ACHN (cell line): ENCODE measurements at regions not wholly inside any gene's neighbourhood (a gene's known extent, or its start where the extent isn't known, plus 50 kb on each side); places are given as distances from the start of the nearest gene placed in this dataset.

Experiments used
- DNase-seq: peaks from one replicate; pipeline ENCODE4 v3.0.0-alpha.2; 2015
- in situ Hi-C: cut with HindIII; loops from 2 replicates; pipeline ENCODE4 v1.10.0; 2017; ENCODE audit warnings: low sequenced_read_pairs, low pct_ligation_motif_present, low pct_unique_long_range_greater_than_20kb

GRCh38 chr10:47196691-47197090 lies 103.3 kb upstream of the GDF10 start:
- in situ Hi-C loops: no loop called here
- DNase-seq: no peak

GRCh38 chr10:47198221-47198620 lies 101.8 kb upstream of the GDF10 start:
- no peak for DNase-seq
- in situ Hi-C loops: no loop called here

- no peak for DNase-seq
These were observed 94.8 kb upstream of the GDF10 start for GRCh38 chr10:47205192-47205591.

DNA sequence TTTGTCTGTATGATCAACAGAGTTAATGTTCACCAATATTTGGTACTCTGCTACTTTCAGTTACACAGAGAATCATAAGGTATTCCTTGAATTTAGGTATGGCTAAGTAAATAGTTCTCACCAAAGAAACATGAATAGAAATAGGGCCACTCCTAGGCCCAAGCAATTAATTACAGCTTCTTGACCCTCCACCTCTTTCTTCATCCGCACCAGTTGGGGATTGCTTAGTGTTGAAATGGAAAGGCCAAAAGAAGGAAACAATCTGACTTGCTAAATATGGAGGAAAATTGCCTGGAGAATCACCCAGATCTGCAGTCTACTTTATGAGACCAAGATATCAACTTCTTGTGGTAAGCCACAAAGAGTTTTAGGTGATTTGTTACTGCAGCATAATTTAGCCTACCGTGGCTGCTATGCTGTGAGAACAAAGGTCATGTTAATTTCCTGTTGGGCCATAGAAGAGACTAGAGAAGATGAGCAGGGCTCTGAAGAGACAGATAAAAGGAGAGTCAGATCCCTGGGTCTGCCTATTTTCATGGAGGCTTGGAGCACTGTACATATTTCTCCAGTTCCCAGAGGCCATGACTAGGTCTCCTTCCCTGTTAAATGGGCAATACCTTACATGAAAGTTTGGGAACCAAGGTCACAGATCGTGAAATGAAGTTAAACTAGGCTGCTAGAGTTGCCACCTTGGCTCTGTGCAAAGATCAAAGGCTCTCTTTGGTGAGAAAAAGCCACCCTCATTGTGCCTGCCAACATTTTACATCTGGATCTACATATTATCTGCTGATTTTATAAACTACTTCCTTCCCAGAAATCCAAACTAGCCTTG lies 93.3 kb upstream of the GDF10 start:
- no peak for DNase-seq
- in situ Hi-C loops: no loop called here

More at GRCh38 chr10:47205192-47205591, 94.8 kb upstream of the GDF10 start:
- in situ Hi-C loops: no loop called here

DNA sequence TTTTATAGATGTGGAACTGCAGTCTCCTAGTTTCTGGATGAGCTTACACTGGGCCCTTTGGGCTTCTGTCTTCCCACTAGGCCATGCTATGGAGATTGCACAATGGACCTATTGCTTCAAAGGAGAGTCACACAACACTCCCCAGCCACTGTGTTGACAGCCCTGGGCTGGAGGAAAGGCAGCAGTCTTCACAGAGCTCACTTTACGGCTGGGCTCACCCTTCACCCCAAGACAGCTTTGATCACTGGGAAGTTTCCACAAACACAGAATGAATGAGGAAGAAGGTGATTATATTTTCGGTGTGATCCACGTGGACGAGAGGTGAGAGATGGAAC lies 92.7 kb upstream of the GDF10 start:
- in situ Hi-C loops: no loop called here
- DNase-seq: no peak

GRCh38 chr10:47207894-47208469 lies 92.0 kb upstream of the GDF10 start:
- in situ Hi-C loops: no loop called here

DNA sequence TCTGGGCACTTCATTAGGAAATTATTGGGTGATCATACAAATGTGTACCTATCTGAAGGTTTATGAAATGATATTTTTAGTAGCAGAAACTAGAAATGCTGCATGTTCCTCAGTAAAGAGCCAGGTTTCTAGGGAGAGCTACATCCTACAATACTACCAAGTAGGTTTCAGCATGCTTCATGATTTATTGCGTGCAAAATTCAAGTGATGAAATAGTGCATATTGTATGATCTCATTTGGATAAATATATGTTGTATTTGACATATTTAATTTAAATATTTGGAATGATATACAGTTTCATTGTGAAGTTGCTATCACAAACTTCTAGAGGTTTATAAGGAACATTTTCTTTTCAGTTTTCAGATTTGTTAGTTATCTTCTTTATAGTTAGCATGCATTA lies 90.5 kb upstream of the GDF10 start:
- no peak for DNase-seq
- in situ Hi-C loops: no loop called here

More at GRCh38 chr10:47207894-47208469, 92.0 kb upstream of the GDF10 start:
- no peak for DNase-seq

GRCh38 chr10:47214520-47214919 lies 85.5 kb upstream of the GDF10 start:
- in situ Hi-C loops: no loop called here
- DNase-seq: no peak

- DNase-seq: no peak
- in situ Hi-C loops: no loop called here
These were observed 82.9 kb upstream of the GDF10 start for GRCh38 chr10:47217113-47217512.

DNA sequence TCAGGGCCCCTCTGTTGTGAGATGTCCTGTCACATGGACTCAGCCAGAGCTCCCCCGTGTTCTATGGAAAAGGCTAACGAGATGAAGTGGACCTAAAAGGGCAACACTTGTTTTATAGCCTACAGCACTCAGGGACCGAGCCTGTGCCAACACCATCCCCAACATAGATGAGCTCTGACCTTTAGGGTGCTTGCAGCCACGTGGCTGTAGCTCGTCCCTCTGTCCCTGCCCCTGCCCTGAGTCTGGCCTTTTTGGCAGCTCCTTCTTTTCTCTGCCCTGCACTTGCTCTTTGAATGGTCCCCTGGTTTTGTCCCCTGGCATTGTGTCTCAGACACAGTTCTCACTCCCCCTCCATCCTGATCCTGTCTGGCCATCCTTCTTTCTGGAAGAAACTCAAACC lies 81.2 kb upstream of the GDF10 start:
- DNase-seq: no peak
- in situ Hi-C loops: no loop called here

- in situ Hi-C loops: no loop called here
- DNase-seq: no peak
These were observed 77.5 kb upstream of the GDF10 start for GRCh38 chr10:47222461-47222860.

DNA sequence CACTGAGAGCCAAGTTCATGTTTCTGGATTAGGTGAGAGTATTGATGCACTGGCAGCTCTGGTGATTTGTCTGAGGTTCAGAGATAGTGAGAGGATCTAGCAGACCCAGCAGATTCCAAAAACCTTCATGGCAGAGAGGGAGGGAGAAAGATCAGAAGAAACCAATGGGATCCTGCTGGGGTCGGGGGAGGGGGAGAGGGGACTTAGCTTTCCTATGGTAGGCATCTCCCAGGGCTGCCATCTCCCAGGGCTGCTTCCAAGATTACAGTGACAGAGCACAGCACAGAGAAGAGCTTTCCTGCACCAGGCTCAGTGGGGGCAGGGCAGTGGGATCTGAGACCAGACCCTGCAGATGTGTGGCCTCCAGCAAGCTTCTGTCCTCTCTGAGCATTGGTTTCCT lies 76.8 kb upstream of the GDF10 start:
- DNase-seq: no peak
- in situ Hi-C loops: no loop called here

DNA sequence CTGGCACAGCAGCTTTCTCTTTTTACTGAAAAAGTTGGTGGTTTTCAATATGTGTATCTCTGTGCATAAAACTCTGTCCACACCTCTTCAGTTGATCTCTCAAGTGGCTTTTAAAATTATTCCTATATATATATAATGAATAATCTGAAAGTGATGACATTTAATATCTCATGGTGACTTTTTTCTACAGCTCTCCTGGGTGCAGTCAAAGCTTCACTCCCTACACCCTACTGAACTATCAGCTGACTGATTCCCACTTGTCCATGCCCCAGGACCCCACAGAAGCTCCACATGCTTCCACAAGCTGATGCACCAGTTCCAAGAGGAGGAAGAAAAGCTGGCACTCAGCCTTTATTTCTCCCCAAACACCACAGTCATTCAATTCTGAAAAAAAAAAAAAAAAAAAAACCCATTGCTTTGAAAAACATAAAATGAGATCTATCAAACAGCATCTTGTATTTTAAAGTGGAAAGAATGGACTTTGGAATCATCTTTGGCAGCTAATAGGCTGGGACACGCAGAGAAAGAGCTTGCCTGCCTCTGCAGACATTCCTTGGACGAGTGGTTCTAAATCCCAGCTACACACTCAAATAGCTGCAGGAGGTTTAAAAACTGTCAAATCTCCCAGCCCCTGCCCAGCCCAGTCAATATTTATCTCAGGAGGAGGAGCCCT lies 75.3 kb upstream of the GDF10 start:
- no peak for DNase-seq
- in situ Hi-C loops: no loop called here

GRCh38 chr10:47225219-47225927 lies 74.6 kb upstream of the GDF10 start:
- in situ Hi-C loops: no loop called here
- no peak for DNase-seq

- DNase-seq: no peak
- in situ Hi-C loops: no loop called here
These were observed 73.9 kb upstream of the GDF10 start for GRCh38 chr10:47225928-47226645.

DNA sequence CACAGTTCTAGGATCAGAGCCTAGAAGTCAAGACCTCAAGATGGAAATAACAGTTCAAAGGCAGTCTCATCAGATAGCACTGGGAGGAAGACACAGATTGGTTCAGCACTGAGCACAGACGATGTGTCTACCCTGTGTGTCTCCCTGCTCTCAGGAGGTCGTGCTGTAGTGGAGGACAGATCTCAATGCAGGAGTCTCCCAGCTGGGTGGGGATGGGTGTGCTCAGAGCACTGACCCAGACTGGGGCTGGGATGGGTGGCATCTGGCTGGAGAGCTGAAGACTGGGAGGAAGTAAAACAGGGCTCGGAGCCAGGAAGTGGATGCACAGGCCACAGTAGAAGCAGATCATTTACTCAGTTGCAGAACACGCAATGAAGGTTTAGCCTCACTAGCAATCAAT lies 69.5 kb upstream of the GDF10 start:
- in situ Hi-C loops: no loop called here
- no peak for DNase-seq

DNA sequence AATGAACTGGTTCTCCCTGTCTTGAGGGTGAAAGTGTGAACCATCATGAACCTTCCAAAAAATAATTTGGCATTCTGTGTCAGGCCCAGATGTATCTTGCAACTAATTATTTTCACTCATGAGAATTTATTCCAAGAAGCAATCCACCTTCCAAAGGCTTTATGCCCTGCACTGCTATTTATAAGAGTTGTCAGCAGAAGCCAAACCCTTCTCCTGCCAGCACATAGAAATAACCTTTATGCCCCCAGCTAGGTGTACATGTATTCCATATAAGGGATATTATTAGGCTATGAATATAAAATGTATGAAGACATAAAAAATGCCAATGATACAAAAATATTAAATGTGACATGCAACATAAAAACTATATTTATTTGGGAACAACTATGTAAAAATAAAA lies 69.0 kb upstream of the GDF10 start:
- DNase-seq: no peak
- in situ Hi-C loops: no loop called here

- in situ Hi-C loops: no loop called here
- no peak for DNase-seq
These were observed 68.6 kb upstream of the GDF10 start for GRCh38 chr10:47231414-47231813.

DNA sequence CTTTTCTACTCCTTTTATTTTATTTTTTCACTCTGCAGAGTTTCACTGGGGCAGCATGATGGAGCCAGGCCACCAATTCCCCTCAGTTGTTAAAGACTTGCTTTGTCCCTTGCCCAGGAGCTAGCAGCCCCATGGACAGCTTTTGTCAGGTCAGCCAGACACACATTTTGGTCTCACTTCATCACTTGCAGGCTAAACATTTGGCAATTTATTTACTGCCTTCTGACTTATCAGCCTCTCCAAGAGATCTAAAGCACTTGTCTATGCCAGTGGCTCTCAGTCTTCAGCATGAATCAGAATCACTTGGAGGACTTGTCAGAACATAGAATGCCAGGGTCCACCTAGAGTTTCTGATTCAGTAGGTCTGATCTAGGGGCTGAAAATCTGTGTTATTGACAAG lies 66.4 kb upstream of the GDF10 start:
- in situ Hi-C loops: no loop called here
- DNase-seq: no peak
